ENCODE measurements at regions not wholly inside any gene's neighbourhood (a gene's known extent, or its start where the extent isn't known, plus 50 kb on each side); places are given as distances from the start of the nearest gene placed in this dataset.

- no peak for DNase-seq
Observed at GRCh38 chr9:119050281-119050680, 319.0 kb downstream of the BRINP1 start.

- no peak for DNase-seq
Observed at GRCh38 chr9:119052339-119053030, 316.8 kb downstream of the BRINP1 start.

- DNase-seq = no peak
Observed at GRCh38 chr9:119053070-119053469, 316.2 kb downstream of the BRINP1 start.

GRCh38 chr9:119060629-119061385, 308.4 kb downstream of the BRINP1 start:
- no peak for DNase-seq

GRCh38 chr9:119071636-119072035, 297.6 kb downstream of the BRINP1 start:
- DNase-seq = no peak

GRCh38 chr9:119074017-119074416, 295.2 kb downstream of the BRINP1 start:
- DNase-seq = no peak

- DNase-seq = no peak
Observed at GRCh38 chr9:119078015-119078414, 291.2 kb downstream of the BRINP1 start.

GRCh38 chr9:119083673-119084072, 285.6 kb downstream of the BRINP1 start:
- no peak for DNase-seq

GRCh38 chr9:119086590-119086989, 282.6 kb downstream of the BRINP1 start:
- no peak for DNase-seq

- DNase-seq = no peak
Observed at GRCh38 chr9:119088002-119088547, 281.2 kb downstream of the BRINP1 start.

GRCh38 chr9:119091074-119091473, 278.2 kb downstream of the BRINP1 start:
- no peak for DNase-seq

GRCh38 chr9:119092125-119092524, 277.1 kb downstream of the BRINP1 start:
- DNase-seq = no peak

- DNase-seq = no peak
Observed at GRCh38 chr9:119094086-119094485, 275.1 kb downstream of the BRINP1 start.

GRCh38 chr9:119095072-119095471, 274.2 kb downstream of the BRINP1 start:
- no peak for DNase-seq

- no peak for DNase-seq
Observed at GRCh38 chr9:119101048-119101447, 268.2 kb downstream of the BRINP1 start.

GRCh38 chr9:119114681-119115080, 254.6 kb downstream of the BRINP1 start:
- no peak for DNase-seq

Data from stimulated activated CD4-positive, alpha-beta T cell treated with anti-CD3 and anti-CD28 coated beads, Interleukin-15, amount 100 ng/mL, for 24 hours (primary cell).